GM10248 (cell line): ENCODE measurements at regions not wholly inside any gene's neighbourhood (a gene's known extent, or its start where the extent isn't known, plus 50 kb on each side); places are given as distances from the start of the nearest gene placed in this dataset.

ENCODE experiments used
- CTCF ChIA-PET: fragments of 300-600 bp; sonication (Branson Sonifier 250); formaldehyde crosslinking; extraction: SDS; loops from one replicate; lab custom pipeline; 2021; ENCODE audit warnings: antibody characterized with exemption; lab: Yijun Ruan, JAX
- POLR2A ChIA-PET: fragments of 350-650 bp; sonication (Branson Sonifier 250); formaldehyde crosslinking; extraction: SDS; loops from one replicate; lab custom pipeline; 2020; ENCODE audit warnings: antibody characterized with exemption; lab: Yijun Ruan, JAX
- DNase-seq: peaks from one replicate; pipeline ENCODE4 v3.0.0; 2012; ENCODE audit errors: extremely low spot score
- CTCF ChIP-seq: IDR thresholded peaks from 2 replicates; pipeline ENCODE4 v1.5.1; 2012; ENCODE audit warnings: mild to moderate bottlenecking, low read depth; ENCODE audit errors: extremely low read depth, missing control alignments, control extremely low read depth

GRCh38 chr3:76470285-76470684, 569.6 kb upstream of the ROBO2 start:
- no peak for DNase-seq
- TF ChIP-seq CTCF = no peak
- CTCF ChIA-PET = interaction anchor here (1.0 to 1.1 kb wide), 2 partner anchors 9 to 19 kb away, joined by 3 to 5 read pairs; no protein-coding TSS in a partner anchor
- POLR2A ChIA-PET = no interaction called here

DNA sequence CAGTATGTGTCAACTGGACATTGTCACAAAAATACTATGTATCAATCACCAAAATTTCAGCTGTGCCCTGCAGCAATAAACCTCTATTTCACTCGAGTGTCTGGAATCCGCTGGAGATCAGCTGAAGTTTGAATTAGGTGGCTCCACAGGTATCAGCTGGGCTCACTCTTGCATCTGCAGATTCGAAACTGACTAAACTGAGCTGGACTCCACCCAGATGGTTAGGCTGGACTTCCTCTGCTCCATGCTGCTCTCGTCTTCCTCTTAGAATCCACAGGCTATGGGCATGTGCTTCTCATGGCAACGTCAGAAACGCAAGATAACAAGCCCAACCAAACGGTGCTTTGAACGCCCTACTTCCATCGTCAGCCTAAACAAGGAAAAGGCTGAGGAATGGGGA, 565.3 kb upstream of the ROBO2 start:
- ChIA-PET CTCF (interaction anchor here (1.1 kb wide), 1 partner anchor 56 kb away, joined by 3 read pairs; no protein-coding TSS in a partner anchor), POLR2A (no interaction called here)
- TF ChIP-seq CTCF = no peak
- no peak for DNase-seq

DNA sequence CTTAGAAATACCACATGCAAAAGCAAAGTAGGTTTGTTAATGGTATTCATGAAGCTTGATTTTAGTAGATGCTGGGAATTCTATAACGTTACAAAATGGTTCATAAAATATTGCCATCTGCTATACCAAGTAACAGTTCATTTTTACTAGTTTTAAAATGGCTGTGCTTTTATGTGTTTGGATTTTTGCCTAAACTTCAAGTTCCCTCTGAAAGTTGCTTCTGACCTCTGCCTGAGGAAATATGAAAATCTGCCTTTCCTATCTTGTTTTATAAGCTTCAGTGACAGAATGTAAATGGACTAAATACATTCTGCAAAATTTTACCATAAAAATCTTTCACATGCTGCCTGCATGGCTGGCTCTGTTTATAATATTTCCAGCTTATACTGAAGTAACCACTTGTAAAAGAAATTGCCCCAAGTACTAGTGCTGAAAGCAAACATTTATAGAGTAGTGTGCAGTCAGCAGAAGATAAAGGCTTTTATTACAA, 560.7 kb upstream of the ROBO2 start:
- POLR2A ChIA-PET = no interaction called here
- CTCF ChIA-PET = interaction anchor here (0.6 to 2.1 kb wide), 2 partner anchors 9 to 19 kb away, joined by 3 to 5 read pairs; no protein-coding TSS in a partner anchor
- no peak for TF ChIP-seq CTCF
- no peak for DNase-seq

DNA sequence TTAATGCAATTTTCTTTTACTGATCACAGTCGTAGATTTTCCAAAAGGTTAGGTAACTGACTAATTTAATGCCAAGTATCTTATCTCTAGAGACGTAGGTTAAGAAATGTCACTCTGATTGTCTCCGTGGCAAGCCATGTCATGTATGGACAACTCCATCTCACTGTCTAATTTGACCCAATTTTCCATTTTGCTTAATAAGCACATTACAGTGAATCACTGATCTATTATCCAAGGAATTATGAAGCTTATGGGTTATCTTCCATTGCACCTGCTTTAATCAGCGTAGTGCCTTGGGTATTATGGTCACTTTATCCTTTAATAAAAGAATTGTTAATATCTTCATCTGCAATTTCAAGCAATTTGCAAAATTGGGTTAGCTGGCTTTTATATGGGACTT, 557.4 kb upstream of the ROBO2 start:
- ChIA-PET CTCF (no interaction called here), POLR2A (no interaction called here)
- DNase-seq = no peak
- no peak for TF ChIP-seq CTCF

GRCh38 chr3:76487446-76487845, 552.5 kb upstream of the ROBO2 start:
- DNase-seq = no peak
- CTCF ChIA-PET = no interaction called here
- POLR2A ChIA-PET = no interaction called here
- TF ChIP-seq CTCF = no peak

DNA sequence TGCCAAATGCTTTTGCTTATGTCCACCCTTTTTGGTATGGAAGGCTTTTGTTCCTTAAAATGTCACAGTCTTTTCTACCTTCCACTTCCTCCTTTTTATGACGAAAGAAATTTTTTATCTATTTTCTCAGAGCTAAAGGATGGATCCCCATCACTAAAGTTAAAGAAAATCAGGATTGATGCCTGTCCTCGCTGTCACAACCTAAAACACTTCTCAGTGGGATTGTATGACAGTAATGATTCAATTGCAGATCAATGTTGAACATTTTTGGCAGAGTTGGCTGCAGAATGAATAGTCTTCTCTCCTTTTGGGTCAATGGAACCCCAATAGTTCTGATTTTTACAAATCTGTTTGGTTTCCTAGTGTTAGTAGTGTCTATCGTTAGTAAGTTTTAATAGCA, 549.8 kb upstream of the ROBO2 start:
- ChIA-PET CTCF (no interaction called here), POLR2A (no interaction called here)
- no peak for TF ChIP-seq CTCF

More for the DNA sequence above, 549.8 kb upstream of the ROBO2 start:
- no peak for DNase-seq
